UCSD-AML1 (cell line): ENCODE measurements at regions not wholly inside any gene's neighbourhood (a gene's known extent, or its start where the extent isn't known, plus 50 kb on each side); places are given as distances from the start of the nearest gene placed in this dataset.

Experiments used
- DNase-seq: peaks from one replicate; lab custom pipeline; 2025; ENCODE audit not compliant: unreplicated experiment; lab: John Stamatoyannopoulos, UW

DNA sequence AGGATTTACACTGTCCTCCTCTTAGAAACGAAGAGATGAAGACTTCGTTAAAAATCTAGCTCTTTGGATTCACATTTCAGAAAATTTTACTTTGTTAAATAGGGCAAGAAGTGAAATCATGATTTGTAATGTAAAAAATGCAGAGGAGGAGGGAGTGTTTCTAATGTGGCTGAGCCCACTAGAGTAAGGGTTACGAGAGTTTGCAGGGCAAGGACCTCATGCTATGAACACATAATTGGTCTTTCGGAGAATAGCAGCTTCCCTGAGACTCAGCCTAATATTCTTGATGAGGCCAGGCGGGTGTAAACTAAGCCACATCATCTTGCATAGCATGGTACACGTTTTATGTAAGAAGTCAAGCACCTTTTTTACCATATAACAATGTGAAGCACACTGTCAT, 191.0 kb upstream of the ADAMTS16 start:
- DNase-seq, result no peak

DNA sequence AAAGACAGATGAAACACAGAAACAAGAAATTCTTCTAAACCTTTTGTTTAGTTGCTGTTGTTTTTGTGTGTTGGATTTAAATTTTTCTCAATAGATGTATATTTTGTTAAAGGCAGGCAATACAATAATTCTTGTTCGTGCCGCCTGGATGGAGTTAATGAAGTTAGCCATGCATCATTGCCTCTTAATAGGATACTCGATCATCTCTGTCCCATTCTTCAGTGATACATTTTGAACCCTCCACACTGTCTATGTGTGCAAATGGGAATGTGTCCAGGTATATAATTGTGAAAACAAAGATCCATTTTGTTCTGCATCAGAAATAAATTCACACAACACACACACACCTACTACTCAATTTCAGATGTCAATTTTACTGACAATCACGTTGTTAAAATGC, 186.6 kb upstream of the ADAMTS16 start:
- DNase-seq, result no peak

DNA sequence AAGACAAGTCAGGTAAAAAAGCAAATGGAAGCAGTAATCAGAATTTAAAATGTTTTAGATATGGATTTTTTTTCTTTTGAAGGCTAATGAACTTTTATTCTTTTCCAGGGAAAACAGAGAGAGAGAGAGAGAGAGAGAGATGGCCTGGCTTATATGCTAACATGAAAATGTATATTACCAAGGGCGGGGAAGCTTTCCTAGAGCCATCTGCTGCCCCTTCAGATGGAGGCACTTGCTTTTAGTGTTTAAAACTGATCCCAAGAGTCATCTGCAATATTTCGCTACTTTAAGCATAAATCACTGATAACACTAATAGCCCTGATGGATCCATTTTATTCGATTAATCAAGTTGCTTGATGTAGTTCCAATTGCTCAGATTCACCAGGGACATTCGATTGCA, 186.1 kb upstream of the ADAMTS16 start:
- no peak for DNase-seq

DNA sequence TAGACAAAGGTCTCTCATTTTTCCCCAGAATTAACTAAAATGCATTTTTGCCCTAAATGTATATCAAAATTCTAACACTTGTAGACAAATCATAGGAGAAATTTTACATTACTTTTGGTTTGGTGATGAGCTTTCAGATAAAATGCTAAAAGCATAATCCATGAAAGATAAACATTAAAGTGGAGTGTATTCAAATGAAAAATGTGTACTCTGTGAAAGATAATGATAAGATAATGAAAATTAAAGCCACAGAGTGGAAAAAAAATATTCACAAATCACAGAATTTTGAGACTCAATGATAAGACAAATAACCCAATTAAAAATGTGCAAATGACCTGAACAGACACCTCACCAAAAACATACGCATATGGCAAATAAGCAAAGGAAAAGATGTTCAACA, 176.9 kb upstream of the ADAMTS16 start:
- no peak for DNase-seq

DNA sequence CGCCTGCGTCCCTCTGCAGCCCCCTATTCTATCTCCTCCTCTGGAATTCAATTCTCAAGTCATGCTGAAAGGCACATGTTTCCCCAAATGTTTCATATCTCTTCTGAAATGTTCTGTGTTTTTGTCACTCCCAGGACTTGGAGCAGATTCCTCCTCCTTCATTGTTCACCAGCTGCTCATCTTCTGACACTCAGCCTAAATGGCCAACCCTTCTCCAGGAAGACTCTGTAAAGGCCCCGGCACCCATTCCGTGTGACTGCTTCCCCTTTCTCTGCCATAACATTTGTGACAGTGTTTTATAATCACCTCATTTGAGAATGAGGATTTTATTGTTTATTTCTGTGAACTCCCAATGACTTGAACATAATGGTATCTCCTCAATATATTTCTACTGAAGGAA, 170.8 kb upstream of the ADAMTS16 start:
- no peak for DNase-seq

DNA sequence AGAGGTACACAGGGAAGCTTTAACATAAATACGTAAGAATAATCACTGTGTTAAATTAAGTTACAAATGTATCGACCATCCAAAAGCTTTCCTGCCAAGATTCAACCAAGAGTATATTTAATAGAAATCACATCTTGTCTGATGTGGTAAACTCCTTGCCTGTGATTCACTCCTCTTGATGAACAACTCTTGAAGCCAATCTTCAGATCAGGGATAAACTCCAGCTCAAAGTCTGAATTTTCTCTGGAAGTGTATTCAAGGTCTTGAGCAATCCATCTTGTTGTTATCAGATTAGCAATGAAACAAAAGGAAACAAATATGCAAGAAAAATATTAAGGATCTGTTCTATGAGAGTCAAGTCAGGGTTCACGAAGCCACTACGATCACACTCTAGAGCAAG, 170.0 kb upstream of the ADAMTS16 start:
- no peak for DNase-seq

DNA sequence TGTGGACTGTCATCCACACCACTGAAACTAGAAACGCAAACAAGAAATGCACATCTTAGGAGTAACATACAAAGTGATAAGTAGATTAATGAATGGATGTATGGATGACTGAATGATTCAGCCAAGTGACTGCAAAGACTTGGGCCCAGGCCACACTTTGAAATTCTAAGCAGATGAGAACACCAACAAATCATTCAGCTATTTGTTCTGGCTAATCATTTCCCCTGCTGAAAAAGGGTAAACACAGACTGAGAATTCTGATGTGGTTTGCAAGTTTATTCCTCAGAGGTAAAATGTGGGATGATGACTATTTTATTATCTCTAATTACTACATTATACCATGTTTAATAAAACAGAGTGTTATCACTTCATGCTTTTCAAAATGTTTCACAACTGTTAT, 163.2 kb upstream of the ADAMTS16 start:
- no peak for DNase-seq

DNA sequence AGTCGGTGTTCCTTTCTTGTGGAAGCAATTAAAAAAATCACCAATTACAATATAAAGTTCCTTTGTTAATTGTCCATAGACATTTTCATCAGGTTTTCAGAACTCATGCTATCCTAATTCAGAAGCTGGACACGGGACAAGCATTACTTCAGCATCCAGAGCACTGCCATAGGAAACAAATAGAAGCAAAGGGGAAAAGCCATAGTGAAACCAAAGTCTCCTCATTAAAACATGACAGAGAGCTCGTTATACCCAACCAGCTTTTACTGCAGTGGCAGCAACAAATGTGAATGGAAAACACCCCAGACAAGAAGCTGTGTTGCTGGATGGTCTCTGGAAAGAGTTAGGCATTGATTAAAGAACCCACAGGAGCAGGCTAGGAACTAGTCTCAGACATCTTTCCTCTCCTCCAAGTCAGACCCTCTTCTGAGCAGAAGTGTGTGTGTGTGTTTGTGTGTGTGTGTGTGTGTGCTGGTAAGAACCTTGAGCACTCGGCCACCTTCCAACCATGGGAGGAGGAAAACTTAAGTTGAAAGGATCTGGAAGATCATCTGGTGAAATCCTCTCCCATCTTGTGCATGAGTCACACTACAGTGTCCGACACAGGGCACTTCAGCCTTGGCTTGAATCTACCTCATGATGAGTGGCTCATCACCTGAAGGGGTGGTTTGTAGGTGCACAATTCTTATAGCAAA, 162.6 kb upstream of the ADAMTS16 start:
- no peak for DNase-seq

DNA sequence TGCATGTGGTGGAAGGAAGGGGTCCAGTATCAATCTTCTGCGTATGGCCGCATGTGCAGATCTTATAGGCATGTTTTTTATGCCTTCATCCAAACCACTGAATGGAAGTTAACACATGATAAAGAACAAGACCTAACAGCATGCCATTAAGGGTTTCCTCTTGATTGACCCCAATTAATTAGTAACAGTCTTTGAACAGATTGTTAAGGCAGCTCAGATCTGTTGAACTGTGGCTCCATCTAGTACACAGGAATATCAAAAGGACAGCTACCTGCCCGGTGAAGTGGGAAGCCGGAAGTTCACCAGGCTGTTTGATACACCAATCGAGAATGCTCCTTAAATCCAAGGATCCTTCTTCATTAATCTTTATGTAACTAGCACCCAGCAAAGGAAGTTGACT, 159.9 kb upstream of the ADAMTS16 start:
- no peak for DNase-seq

DNA sequence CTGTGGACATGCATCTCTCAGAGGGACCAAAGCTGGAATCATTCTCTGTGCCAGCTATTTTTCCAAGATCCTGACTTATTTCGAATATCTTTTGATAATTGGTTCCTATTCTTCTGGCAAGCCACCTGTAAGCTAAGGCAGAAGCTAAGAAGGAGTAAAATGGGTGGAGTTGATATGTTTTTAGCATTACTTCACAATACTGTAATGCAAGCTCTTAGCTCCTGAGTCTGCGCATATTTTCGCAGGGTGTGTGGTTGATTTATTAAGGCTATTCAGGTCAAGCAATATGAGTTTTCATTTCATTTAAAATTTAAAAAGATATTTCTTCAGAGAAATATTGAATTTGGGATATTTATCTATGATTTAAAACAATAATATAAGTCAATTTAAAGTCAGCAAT, 158.5 kb upstream of the ADAMTS16 start:
- DNase-seq, result no peak

DNA sequence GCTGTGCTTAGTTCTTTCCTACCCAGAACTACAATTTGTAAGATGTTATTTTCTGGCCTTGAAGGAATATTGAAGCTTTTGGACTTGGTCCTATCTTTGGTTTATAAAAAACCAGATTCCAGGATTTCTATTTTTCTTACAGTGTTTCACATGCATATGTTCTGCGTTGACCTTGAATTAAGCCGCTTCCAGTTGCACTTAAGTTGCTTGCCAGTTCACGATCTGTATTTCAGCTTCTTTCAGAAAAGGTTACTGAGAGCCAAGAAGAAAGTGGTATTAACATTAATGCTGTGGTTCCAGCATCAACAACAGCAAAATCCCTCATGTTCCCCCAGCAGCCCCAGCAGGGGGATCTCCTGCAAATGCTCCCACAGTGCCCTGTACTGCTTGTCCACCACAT, 156.4 kb upstream of the ADAMTS16 start:
- DNase-seq, result no peak

DNA sequence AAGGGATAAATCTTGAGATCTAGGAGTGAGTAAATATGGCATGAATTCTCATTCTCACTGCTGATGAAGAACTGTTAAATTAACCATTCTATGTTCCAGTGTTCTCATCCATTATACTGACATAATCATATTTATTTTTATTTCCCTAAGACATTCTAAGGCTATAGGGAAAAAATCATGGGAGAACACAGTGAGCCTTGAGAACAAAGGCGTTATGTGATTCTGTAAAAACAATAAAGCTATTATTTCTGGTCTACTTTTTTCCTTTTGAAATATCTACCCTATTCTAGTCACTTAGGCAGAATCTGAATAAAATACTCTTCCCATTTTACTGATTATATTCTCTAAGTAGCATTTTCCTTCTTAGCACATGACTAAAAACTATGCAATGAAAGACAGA, 155.7 kb upstream of the ADAMTS16 start:
- DNase-seq, result no peak

DNA sequence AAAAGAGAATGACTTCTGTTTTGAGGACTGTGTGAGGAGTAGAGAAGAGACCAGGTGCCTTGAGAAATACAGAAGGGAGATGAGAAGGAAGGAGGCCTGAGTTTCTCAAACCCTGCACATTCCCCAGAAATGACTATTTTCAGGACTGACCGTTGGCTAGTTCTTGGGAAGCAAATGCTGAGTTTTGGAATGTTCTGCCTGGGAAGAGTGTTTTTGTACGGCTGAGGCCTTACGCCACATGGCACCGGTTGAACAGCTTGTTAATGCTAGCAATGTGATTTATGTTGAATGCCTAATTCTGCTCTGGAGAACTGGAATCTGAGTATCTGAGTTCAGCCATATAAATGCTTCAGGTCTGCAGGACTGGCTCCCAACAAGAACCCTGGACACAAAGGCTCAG, 152.7 kb upstream of the ADAMTS16 start:
- DNase-seq, result no peak

DNA sequence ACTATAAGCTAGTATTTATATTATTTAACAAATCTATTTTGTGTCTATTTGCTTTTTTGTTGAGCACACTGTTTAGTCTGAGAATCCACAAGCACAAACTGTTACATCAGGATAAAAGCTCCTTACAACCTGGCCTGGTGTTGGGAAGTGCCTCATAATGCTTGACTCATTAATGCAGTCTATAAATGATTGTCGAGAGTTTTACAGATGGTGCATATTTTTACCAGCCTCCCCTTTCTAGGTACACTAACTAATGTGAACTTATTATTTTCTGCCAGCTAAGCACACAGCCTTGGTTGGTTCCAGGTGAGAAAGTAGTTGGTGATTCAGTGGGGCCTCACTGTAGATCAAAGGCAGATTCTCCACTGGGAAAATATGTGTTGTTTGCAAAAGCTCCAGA, 151.0 kb upstream of the ADAMTS16 start:
- no peak for DNase-seq

DNA sequence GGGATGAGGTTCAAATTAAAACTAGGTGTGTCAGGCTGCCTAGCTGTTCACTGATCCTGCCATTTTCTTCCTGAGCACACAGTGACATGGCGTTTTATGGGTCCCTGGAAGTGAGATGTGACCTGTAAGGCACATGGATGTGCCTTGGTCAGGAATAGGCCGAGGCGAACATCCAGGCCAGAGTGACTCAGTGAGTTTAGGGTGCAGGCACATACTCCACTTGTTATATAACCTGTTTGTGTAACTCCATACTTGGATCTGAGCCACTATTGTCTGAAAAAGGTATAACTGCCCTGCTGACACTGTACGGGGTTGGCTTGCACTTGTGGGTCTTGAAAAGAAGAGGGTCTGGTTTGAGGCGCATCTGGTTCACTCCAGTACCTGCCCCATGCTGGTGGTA, 150.1 kb upstream of the ADAMTS16 start:
- DNase-seq, result no peak

DNA sequence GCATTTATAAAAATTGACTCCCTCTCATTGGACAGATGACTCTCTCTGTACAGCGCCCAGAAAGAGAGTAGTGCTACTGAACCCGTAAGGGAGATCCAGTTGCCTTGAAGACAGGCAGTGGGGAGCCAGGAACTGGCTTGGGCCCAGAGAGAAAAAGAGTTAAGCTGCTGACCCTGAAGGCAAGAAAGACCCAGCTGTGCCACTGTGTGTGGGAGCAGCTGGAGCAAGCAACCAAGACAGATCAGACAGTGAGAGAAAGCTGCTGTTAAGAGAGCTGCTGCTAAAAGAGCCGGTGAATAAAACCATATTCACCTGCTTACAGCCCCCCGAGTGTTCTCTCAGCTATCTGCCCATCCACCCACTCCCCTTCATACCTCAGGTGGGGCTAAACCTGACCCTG, 149.7 kb upstream of the ADAMTS16 start:
- DNase-seq, result no peak

DNA sequence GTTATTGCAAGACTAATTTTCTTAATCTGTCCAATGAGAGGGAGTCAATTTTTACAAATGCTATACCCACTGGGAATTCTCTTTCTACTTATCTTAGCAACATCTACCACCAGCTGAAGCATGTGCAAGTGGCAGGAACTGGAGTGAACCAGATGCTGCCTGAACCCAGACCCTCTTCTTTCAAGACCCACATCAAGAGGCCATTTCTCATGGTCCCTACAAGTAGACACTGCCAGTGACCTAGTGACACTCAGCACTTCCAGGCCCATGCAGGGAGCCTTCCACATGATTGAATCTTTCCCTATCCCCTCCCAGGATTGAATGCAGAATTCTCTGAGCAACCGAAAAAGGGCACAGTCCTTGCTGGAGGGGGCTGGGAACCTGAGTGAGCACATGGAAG, 148.2 kb upstream of the ADAMTS16 start:
- no peak for DNase-seq

DNA sequence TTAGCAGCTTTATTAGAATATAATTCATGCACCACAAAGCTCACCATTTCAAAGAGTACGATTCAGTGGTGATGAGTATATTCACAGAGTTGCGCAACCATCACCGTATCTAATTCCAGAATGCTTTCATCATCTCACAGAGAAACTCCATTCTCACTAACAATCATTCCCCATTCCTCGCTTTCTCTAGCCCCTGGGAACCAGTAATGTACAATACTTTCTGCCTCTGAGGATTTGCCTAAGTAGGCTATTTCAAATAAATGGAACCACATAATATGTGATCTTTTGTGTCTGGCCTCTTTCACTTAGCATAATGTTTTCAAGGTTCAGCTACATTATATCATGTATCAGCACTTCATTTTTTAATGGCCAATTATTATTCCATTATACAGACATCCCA, 145.1 kb upstream of the ADAMTS16 start:
- no peak for DNase-seq

DNA sequence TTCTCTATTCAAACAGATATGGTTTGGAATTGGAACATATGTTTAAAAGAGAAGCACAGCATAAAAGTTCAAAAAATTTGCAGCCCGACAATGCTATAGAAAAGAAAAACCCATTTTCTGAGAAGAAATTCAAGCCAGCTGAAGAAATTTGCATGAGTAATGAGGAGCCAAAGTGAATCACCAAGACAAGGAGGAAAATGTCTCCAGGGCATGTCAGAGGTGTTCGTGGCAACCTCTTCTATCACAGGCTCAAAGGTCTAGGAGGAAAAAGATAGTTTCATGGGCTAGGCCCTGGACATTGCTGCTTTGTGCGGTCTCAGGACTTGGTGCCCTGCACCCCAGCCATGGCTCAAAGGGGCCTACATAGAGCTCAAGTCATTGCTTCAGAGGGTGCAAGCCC, 134.8 kb upstream of the ADAMTS16 start:
- no peak for DNase-seq

DNA sequence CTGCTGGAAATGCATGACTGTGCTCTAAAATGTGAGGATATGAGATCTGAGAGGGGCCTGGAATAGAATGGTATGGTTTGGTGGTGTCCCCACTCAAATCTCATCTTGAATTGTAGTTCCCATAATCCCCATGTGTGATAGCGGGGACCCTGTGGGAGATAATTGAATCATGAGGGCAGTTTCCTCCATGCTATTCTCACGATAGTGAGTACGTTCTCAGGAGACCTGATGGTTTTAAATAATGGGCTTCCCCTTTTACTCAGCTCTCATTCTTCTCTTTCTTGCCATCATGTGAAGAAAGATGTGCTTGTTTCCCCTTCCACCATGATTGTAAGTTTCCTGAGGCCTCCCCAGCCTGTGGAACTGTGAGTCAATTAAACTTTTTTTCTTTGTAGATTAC, 133.6 kb upstream of the ADAMTS16 start:
- no peak for DNase-seq

DNA sequence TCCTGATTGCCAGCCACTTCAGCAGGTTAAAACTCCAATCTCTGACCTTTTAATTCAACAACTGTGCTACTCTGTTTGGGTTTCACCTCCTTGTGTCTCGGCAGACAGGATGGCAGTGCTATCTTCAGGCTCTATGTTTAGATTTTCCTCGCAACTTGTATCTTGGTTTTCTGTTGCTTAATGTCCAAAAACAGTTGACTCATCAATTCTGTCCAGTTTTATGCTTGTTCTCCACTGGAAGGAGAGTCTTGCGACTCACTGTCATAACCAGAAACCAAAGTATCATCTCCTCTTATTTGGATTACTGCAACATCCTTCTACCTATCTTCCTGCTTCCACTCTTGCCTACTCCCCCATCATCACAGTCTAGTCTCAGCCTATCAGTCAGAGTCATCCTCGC, 130.9 kb upstream of the ADAMTS16 start:
- DNase-seq, result no peak

DNA sequence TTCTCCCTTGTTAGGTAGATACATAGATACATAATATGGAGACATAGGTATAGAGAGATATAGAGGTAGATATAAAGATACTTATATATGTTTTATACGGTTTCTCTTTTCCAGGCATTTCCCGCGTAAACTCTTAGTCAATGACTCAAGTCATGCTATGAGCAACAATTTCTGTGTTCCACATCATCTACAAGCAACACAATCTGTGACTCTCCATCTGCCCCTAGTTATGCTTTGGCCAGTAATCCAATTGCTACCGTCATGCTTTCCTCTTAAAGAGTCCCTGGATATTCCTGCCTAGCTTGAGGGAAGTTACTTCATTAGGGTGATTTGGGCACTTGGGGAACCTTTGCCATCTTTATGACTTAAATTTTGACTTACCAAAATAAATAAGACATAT, 129.0 kb upstream of the ADAMTS16 start:
- no peak for DNase-seq

DNA sequence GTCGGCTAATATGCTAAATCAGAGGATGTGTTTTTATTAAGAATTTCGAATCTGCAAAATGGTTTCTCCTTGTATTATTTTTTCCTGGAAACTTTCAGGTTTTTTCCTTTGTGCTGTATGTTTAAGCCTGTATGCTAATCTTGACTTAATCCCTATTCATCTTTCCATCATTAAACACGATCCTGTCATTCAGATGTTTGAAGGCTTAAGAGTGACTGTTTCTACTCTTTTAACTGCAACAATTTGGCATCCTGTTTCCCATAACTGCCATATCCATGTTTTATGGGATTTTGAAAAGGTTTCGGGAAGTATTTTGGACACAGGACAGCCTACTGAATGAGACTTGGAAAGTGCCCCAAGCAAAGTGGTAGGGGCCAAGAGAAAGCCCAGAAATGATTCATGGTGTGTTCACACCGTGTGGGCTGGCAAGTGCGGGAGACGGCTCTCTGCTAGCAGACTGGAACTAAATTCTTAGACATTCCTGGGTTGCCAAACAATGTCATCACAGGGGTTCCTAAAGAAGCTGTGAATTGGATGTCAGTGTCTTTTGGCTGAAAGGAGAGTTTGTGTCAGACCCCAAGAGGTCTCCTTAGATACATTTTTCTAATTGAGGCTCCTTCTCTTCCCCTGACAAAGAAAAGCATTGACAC, 125.4 kb upstream of the ADAMTS16 start:
- no peak for DNase-seq
